H9 (cell line): ENCODE measurements at regions not wholly inside any gene's neighbourhood (a gene's known extent, or its start where the extent isn't known, plus 50 kb on each side); places are given as distances from the start of the nearest gene placed in this dataset.

Source experiments
- DNase-seq: peaks from one replicate; pipeline ENCODE4 v3.0.0-alpha.2; 2017
- H2AFZ ChIP-seq: one replicate; pipeline ENCODE4 v1.6.1; 2013; ENCODE audit warnings: mild to moderate bottlenecking, low read length, control low read depth, moderate library complexity
- H2AK5ac ChIP-seq: 2 replicates; pipeline ENCODE4 v1.6.1; 2013; ENCODE audit warnings: low read length, control low read depth, mixed read lengths; ENCODE audit not compliant: insufficient read length
- H2BK120ac ChIP-seq: one replicate; pipeline ENCODE4 v1.6.1; 2013; ENCODE audit warnings: low read depth, mild to moderate bottlenecking, low read length, control low read depth, inconsistent platforms; ENCODE audit not compliant: poor library complexity, severe bottlenecking
- H2BK12ac ChIP-seq: 2 replicates; pipeline ENCODE4 v1.6.1; 2013; ENCODE audit warnings: low read length, control low read depth, mixed read lengths, low read depth; ENCODE audit not compliant: insufficient read length
- H2BK15ac ChIP-seq: 2 replicates; pipeline ENCODE4 v1.6.1; 2013; ENCODE audit warnings: low read depth, low read length, control low read depth
- H2BK20ac ChIP-seq: one replicate; pipeline ENCODE4 v1.6.1; 2013; ENCODE audit warnings: low read depth, mild to moderate bottlenecking, low read length, control low read depth, inconsistent platforms; ENCODE audit not compliant: poor library complexity, severe bottlenecking
- H2BK5ac ChIP-seq: 2 replicates; pipeline ENCODE4 v1.6.1; 2013; ENCODE audit warnings: low read length, control low read depth, mixed read lengths; ENCODE audit not compliant: insufficient read length
- H3K14ac ChIP-seq: 2 replicates; pipeline ENCODE4 v1.6.1; 2013; ENCODE audit warnings: low read length, control low read depth; ENCODE audit not compliant: insufficient read depth
- H3K18ac ChIP-seq: 2 replicates; pipeline ENCODE4 v1.6.1; 2013; ENCODE audit warnings: low read depth, mild to moderate bottlenecking, mixed read lengths, low read length, control low read depth; ENCODE audit not compliant: insufficient read length
- H3K23ac ChIP-seq: 2 replicates; pipeline ENCODE4 v1.6.1; 2013; ENCODE audit warnings: low read length, control low read depth, mixed read lengths, low read depth; ENCODE audit not compliant: insufficient read length
- H3K23me2 ChIP-seq: 2 replicates; pipeline ENCODE4 v1.6.1; 2013; ENCODE audit warnings: low read depth, mild to moderate bottlenecking, mixed read lengths, low read length, control low read depth; ENCODE audit not compliant: insufficient read length, poor library complexity, severe bottlenecking
- H3K27ac ChIP-seq: 2 replicates; pipeline ENCODE4 v1.5.1; 2013; ENCODE audit warnings: low read length, control low read depth, mixed read lengths, low read depth; ENCODE audit not compliant: insufficient read length
- H3K27me3 ChIP-seq: 2 replicates; pipeline ENCODE4 v1.6.1; 2013; ENCODE audit warnings: low read length, control low read depth, inconsistent platforms; ENCODE audit not compliant: insufficient read depth
- H3K4ac ChIP-seq: 2 replicates; pipeline ENCODE4 v1.6.1; 2013; ENCODE audit warnings: low read depth, mild to moderate bottlenecking, control low read depth, inconsistent platforms, low read length, moderate library complexity
- H3K4me1 ChIP-seq: 2 replicates; pipeline ENCODE4 v1.6.1; 2013; ENCODE audit warnings: low read length, control low read depth, inconsistent platforms; ENCODE audit not compliant: insufficient read depth
- H3K4me2 ChIP-seq: 2 replicates; pipeline ENCODE4 v1.6.1; 2013; ENCODE audit warnings: low read length, control low read depth, mixed read lengths; ENCODE audit not compliant: insufficient read length, insufficient read depth
- H3K56ac ChIP-seq: 2 replicates; pipeline ENCODE4 v1.6.1; 2013; ENCODE audit warnings: low read depth, mild to moderate bottlenecking, mixed read lengths, low read length, control low read depth; ENCODE audit not compliant: insufficient read length
- H3K79me1 ChIP-seq: 2 replicates; pipeline ENCODE4 v1.6.1; 2013; ENCODE audit warnings: low read depth, mild to moderate bottlenecking, moderate library complexity, low read length, control low read depth, inconsistent platforms; ENCODE audit not compliant: insufficient read depth, poor library complexity, severe bottlenecking
- H3K79me2 ChIP-seq: 2 replicates; pipeline ENCODE4 v1.6.1; 2013; ENCODE audit warnings: low read length, control low read depth, inconsistent platforms; ENCODE audit not compliant: insufficient read depth
- H3K9ac ChIP-seq: 2 replicates; pipeline ENCODE4 v1.6.1; 2013; ENCODE audit warnings: low read length, control low read depth, mixed read lengths; ENCODE audit not compliant: insufficient read length; ENCODE audit errors: extremely low read depth
- H3K9me3 ChIP-seq: one replicate; pipeline ENCODE4 v1.6.1; 2013; ENCODE audit warnings: low read depth, low read length, inconsistent platforms; ENCODE audit not compliant: control insufficient read depth
- H3T11ph ChIP-seq: one replicate; pipeline ENCODE4 v1.6.1; 2013; ENCODE audit warnings: mild to moderate bottlenecking, low read length, control low read depth, inconsistent platforms
- H4K20me1 ChIP-seq: one replicate; pipeline ENCODE4 v1.6.1; 2013; ENCODE audit not compliant: control insufficient read depth, insufficient read length, insufficient read depth
- H4K5ac ChIP-seq: 2 replicates; pipeline ENCODE4 v1.6.1; 2013; ENCODE audit warnings: low read depth, mild to moderate bottlenecking, mixed read lengths, low read length, control low read depth; ENCODE audit not compliant: insufficient read length
- H4K8ac ChIP-seq: replicated peaks from 2 replicates; pipeline ENCODE4 v1.6.1; 2013; ENCODE audit warnings: low read length, control low read depth, mixed read lengths, low read depth; ENCODE audit not compliant: insufficient read length
- H4K91ac ChIP-seq: 2 replicates; pipeline ENCODE4 v1.6.1; 2013; ENCODE audit warnings: low read depth, mild to moderate bottlenecking, moderate library complexity, mixed read lengths, low read length, control low read depth; ENCODE audit not compliant: insufficient read length
- H3K27ac Mint-ChIP-seq, 3 experiments: 2 replicates in 2 of 3; 3 replicates in 1 of 3; pipeline ENCODE4 v1.8.0; 2020 to 2021; ENCODE audit warnings: mixed read lengths in 3 of 3, mild to moderate bottlenecking in 1 of 3, moderate library complexity in 1 of 3
- H3K27me3 Mint-ChIP-seq: 2 replicates; pipeline ENCODE4 v1.8.0; 2021; ENCODE audit warnings: low read depth, mild to moderate bottlenecking, moderate library complexity, mixed read lengths
- H3K36me3 Mint-ChIP-seq, 3 experiments: 2 replicates in 2 of 3; 3 replicates in 1 of 3; pipeline ENCODE4 v1.8.0; 2020 to 2021; ENCODE audit warnings: low read depth in 3 of 3, mixed read lengths in 3 of 3; ENCODE audit not compliant: insufficient read depth in 1 of 3
- H3K4me1 Mint-ChIP-seq, 2 experiments: 2 replicates each; pipeline ENCODE4 v1.8.0; 2020; ENCODE audit warnings: mixed read lengths in 2 of 2
- H3K4me3 Mint-ChIP-seq, 2 experiments: 2 replicates in 1 of 2; 3 replicates in 1 of 2; pipeline ENCODE4 v1.8.0; 2020 to 2021; ENCODE audit warnings: mild to moderate bottlenecking in 2 of 2, mixed read lengths in 2 of 2, moderate library complexity in 1 of 2
- H3K9me3 Mint-ChIP-seq, 2 experiments: 2 replicates in 1 of 2; 3 replicates in 1 of 2; pipeline ENCODE4 v1.8.0; 2020; ENCODE audit warnings: mild to moderate bottlenecking in 2 of 2, mixed read lengths in 2 of 2, moderate library complexity in 1 of 2
- WGBS: extraction: QIAGEN DNeasy Blood & Tissue Kit; methylation state at CpG from one replicate; pipeline ENCODE4 v1.1.7; 2013; ENCODE audit warnings: missing lambda C conversion rate, low lambda C conversion rate, mixed read lengths; ENCODE audit not compliant: insufficient read length; ENCODE audit errors: extremely low coverage; 5-methylcytosine and 5-hydroxymethylcytosine counted together
- TF ChIP-seq, protein P1 (sequence below): fragments of 200-600 bp; sonication (generic); conservative IDR thresholded peaks from 3 replicates; pipeline ENCODE4 v1.8.0; 2021; ENCODE audit warnings: antibody characterized with exemption, mild to moderate bottlenecking

DNA sequence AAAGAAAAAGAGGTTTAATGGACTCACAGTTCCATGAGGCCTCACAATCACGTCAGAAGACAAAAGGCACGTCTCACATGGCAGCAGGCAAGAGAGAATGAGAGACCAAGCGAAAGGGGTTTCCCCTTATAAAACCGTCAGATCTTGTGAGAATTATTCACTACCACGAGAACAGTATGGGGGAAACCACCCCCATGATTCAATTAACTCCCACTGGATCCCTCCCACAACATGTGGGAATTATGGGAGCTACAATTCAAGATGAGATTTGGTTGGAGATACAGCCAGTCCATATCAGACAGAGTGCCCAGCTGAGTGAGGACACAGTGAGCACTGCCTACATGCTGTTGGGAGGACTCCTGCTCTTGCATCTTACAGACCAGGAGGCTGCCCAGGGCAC is 148.4 kb downstream of the TEX36 start:
- no peak overlapping the region for H3K14ac ChIP-seq
- H4K5ac ChIP-seq = no peak overlapping the region
- TF ChIP-seq, protein P1, sequence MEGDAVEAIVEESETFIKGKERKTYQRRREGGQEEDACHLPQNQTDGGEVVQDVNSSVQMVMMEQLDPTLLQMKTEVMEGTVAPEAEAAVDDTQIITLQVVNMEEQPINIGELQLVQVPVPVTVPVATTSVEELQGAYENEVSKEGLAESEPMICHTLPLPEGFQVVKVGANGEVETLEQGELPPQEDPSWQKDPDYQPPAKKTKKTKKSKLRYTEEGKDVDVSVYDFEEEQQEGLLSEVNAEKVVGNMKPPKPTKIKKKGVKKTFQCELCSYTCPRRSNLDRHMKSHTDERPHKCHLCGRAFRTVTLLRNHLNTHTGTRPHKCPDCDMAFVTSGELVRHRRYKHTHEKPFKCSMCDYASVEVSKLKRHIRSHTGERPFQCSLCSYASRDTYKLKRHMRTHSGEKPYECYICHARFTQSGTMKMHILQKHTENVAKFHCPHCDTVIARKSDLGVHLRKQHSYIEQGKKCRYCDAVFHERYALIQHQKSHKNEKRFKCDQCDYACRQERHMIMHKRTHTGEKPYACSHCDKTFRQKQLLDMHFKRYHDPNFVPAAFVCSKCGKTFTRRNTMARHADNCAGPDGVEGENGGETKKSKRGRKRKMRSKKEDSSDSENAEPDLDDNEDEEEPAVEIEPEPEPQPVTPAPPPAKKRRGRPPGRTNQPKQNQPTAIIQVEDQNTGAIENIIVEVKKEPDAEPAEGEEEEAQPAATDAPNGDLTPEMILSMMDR = no peak
- H4K8ac ChIP-seq = no peak overlapping the region
- no peak overlapping the region for H2AFZ ChIP-seq
- H3K4me1 ChIP-seq = no peaks in the 10 kb centered on the region
- H3K4me2 ChIP-seq = no peak overlapping the region
- H3K23ac ChIP-seq = no peak overlapping the region
- no peak overlapping the region for H3T11ph ChIP-seq
- no peaks in the 10 kb centered on the region for H3K23me2 ChIP-seq
- no peaks in the 10 kb centered on the region for H3K27me3 ChIP-seq
- H2BK20ac ChIP-seq = no peak overlapping the region
- no peaks in the 10 kb centered on the region for H3K79me2 ChIP-seq
- Mint-ChIP-seq H3K27me3 (peaks cover 11% of the 10 kb centered on the region), H3K27ac (no peak overlapping the region), H3K9me3 (no peaks in the 10 kb centered on the region), H3K4me3 (no peak overlapping the region), H3K36me3 (no peaks in the 10 kb centered on the region), H3K4me1 (no peaks in the 10 kb centered on the region; a peak in 1 of 4 replicates)
- H3K79me1 ChIP-seq = no peaks in the 10 kb centered on the region
- H3K18ac ChIP-seq = no peak overlapping the region
- H2AK5ac ChIP-seq = no peak overlapping the region
- H2BK120ac ChIP-seq = no peak overlapping the region
- no CpG with 5 or more reads among the region's 5 CpGs for WGBS
- H2BK5ac ChIP-seq = no peak overlapping the region
- H2BK15ac ChIP-seq = no peak overlapping the region
- no peak overlapping the region for H3K27ac ChIP-seq
- H4K91ac ChIP-seq = no peak overlapping the region
- H3K56ac ChIP-seq = no peak overlapping the region
- no peak overlapping the region for H2BK12ac ChIP-seq
- no peaks in the 10 kb centered on the region for H3K9me3 ChIP-seq
- H4K20me1 ChIP-seq = no peaks in the 10 kb centered on the region
- DNase-seq = no peak
- no peak overlapping the region for H3K4ac ChIP-seq
- H3K9ac ChIP-seq = no peak overlapping the region
